WERI-Rb-1 (cell line): ENCODE measurements at regions not wholly inside any gene's neighbourhood (a gene's known extent, or its start where the extent isn't known, plus 50 kb on each side); places are given as distances from the start of the nearest gene placed in this dataset.

Experiments
- DNase-seq: peaks from one replicate; pipeline ENCODE4 v3.0.0-alpha.2; 2020
- H3K27ac ChIP-seq: fragments of 250-450 bp; sonication (Bioruptor Pico); 2 replicates; pipeline ENCODE4 v1.5.1; 2020; ENCODE audit warnings: mild to moderate bottlenecking, moderate library complexity
- H3K27me3 ChIP-seq: fragments of 250-450 bp; sonication (Bioruptor Pico); 2 replicates; pipeline ENCODE4 v1.5.1; 2021; ENCODE audit warnings: mild to moderate bottlenecking, low read depth, moderate library complexity; ENCODE audit not compliant: insufficient read depth, severe bottlenecking
- H3K36me3 ChIP-seq: fragments of 250-450 bp; sonication (Bioruptor Pico); 2 replicates; pipeline ENCODE4 v1.5.1; 2020; ENCODE audit warnings: mild to moderate bottlenecking, moderate library complexity
- H3K4me3 ChIP-seq: 2 replicates; pipeline ENCODE4 v1.5.1; 2011; ENCODE audit warnings: low read depth, mild to moderate bottlenecking, control low read depth, low read length
- H3K9me3 ChIP-seq: fragments of 250-450 bp; sonication (Bioruptor Pico); 2 replicates; pipeline ENCODE4 v1.5.1; 2021; ENCODE audit warnings: mild to moderate bottlenecking, moderate library complexity; ENCODE audit not compliant: severe bottlenecking
- TF ChIP-seq, protein P1 (sequence below): IDR thresholded peaks from 2 replicates; pipeline ENCODE4 v1.5.1; 2011; ENCODE audit warnings: low read depth, mild to moderate bottlenecking, control low read depth, inconsistent platforms, low read length

GRCh38 chr3:81983382-81983781 is 221.9 kb upstream of the GBE1 start:
- no peak overlapping the region for H3K4me3 ChIP-seq
- no peak for DNase-seq
- H3K36me3 ChIP-seq = no peaks in the 10 kb centered on the region
- no peak overlapping the region for H3K27ac ChIP-seq
- no peaks in the 10 kb centered on the region for H3K9me3 ChIP-seq
- no peaks in the 10 kb centered on the region for H3K27me3 ChIP-seq
- TF ChIP-seq, protein P1, sequence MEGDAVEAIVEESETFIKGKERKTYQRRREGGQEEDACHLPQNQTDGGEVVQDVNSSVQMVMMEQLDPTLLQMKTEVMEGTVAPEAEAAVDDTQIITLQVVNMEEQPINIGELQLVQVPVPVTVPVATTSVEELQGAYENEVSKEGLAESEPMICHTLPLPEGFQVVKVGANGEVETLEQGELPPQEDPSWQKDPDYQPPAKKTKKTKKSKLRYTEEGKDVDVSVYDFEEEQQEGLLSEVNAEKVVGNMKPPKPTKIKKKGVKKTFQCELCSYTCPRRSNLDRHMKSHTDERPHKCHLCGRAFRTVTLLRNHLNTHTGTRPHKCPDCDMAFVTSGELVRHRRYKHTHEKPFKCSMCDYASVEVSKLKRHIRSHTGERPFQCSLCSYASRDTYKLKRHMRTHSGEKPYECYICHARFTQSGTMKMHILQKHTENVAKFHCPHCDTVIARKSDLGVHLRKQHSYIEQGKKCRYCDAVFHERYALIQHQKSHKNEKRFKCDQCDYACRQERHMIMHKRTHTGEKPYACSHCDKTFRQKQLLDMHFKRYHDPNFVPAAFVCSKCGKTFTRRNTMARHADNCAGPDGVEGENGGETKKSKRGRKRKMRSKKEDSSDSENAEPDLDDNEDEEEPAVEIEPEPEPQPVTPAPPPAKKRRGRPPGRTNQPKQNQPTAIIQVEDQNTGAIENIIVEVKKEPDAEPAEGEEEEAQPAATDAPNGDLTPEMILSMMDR = no peak

- no peaks in the 10 kb centered on the region for H3K36me3 ChIP-seq
- H3K9me3 ChIP-seq = peaks cover 2% of the 10 kb centered on the region
- no peak overlapping the region for H3K27ac ChIP-seq
- DNase-seq = no peak
- no peak overlapping the region for H3K4me3 ChIP-seq
- TF ChIP-seq, protein P1 = no peak
- H3K27me3 ChIP-seq = no peaks in the 10 kb centered on the region
Observed at GRCh38 chr3:81980596-81981494, 219.4 kb upstream of the GBE1 start.

DNA sequence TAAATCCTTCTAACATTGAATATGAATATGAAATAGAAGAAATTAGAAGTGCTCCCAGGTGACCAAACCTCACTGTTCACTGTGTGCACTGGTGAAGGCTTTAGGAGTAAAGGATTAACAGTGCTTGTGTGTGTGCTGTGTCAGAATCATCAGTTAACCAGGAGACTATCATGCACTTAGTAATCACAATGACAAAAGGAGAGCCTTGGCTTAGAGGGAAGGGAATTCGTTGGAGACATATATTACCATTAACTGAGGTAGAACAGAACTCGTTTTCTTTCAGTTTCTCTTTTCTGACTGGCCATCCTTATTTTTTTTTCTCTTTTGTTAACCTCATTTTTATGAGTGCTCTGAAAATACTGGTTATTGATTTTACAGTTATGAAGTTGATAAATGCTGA is 213.3 kb upstream of the GBE1 start:
- Histone ChIP-seq H3K27ac (no peak overlapping the region), H3K27me3 (no peaks in the 10 kb centered on the region), H3K4me3 (no peak overlapping the region), H3K9me3 (peaks cover 10% of the 10 kb centered on the region), H3K36me3 (no peaks in the 10 kb centered on the region)
- TF ChIP-seq, protein P1 = no peak
- no peak for DNase-seq

DNA sequence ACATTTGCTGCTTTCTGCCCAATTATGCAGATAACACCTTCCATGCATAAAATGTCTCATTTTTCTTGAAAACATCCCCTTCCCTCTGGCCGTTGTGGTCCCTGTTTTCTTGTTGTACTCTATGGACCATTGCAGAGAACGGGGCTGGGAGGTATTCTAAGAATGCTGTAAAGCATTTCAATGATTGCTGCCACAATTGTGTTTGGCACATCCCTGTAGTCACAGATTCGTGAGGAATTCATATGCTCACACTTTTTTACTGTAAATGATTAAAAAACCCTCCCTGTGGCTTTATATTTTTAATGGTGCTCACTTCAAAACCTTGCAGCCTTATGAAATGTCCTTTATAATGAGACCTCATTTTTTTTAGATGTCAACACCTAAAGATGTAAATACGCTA is 207.2 kb upstream of the GBE1 start:
- Histone ChIP-seq H3K9me3 (peaks cover 8% of the 10 kb centered on the region), H3K27me3 (no peaks in the 10 kb centered on the region), H3K4me3 (no peak overlapping the region), H3K27ac (no peak overlapping the region), H3K36me3 (no peaks in the 10 kb centered on the region)
- no peak for DNase-seq
- TF ChIP-seq, protein P1 = no peak

DNA sequence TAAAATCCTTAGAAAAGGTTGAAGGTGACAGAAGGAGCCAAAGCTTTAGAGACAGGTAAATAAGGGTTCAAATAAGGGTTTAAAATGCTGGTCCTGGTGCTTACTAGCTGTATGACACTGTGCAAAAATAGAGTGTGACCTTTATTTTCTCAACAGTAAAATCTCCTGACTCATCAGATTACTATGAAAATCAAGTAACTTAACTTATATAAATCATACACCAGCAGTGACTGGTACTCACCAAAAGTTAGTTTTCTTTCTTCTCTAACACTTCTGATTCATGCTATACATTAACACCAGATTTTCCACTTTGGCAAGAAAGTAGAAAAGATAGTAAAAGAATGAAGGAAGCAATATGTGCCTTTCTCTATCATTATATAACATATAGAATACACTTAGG is 205.9 kb upstream of the GBE1 start:
- Histone ChIP-seq H3K27ac (no peak overlapping the region), H3K4me3 (no peak overlapping the region), H3K9me3 (peaks cover 8% of the 10 kb centered on the region), H3K36me3 (no peaks in the 10 kb centered on the region), H3K27me3 (no peaks in the 10 kb centered on the region)
- no peak for DNase-seq
- TF ChIP-seq, protein P1 = no peak
